Fibroblast of mammary gland (primary cell): ENCODE measurements at regions not wholly inside any gene's neighbourhood (a gene's known extent, or its start where the extent isn't known, plus 50 kb on each side); places are given as distances from the start of the nearest gene placed in this dataset.

ENCODE experiments used
- DNase-seq: peaks from one replicate; pipeline ENCODE4 v3.0.0-alpha.2; 2010; ENCODE audit warnings: low read depth
- H3K4me3 ChIP-seq: 2 replicates; pipeline ENCODE4 v1.5.1; 2011; ENCODE audit warnings: low read depth, mild to moderate bottlenecking, low read length, moderate library complexity; ENCODE audit not compliant: control insufficient read depth
- CTCF ChIP-seq: conservative IDR thresholded peaks from 2 replicates; pipeline ENCODE4 v1.5.1; 2011; ENCODE audit warnings: low read depth, low read length, inconsistent platforms; ENCODE audit not compliant: control insufficient read depth, insufficient read depth

DNA sequence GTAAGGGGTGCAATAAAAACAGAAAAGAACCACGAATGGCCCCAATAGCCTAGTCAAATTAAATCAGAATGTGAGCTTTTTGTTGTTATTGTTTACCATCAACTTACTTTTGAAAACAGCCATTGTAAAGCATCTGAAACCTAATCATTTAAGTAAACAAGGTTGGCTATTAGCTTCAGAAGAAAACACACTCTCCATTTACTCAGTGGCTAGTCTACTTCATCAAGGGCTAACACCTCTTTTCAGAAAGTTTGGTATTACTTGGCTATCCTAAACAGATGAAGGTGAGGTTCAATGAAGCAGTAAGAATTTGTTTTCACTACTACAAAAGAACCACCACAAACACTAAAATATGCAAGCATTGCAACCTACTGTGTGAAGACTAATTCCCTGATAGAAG lies 398.0 kb downstream of the CDH2 start:
- no peak for TF ChIP-seq CTCF
- no peak overlapping the region for H3K4me3 ChIP-seq
- no peak for DNase-seq

- peak; percentile 11 for DNase-seq
- no peak overlapping the region for H3K4me3 ChIP-seq
- TF ChIP-seq CTCF, result peak; percentile 44
These were observed 398.5 kb downstream of the CDH2 start for GRCh38 chr18:27778441-27778840.

GRCh38 chr18:27772081-27772480 lies 404.8 kb downstream of the CDH2 start:
- no peak for TF ChIP-seq CTCF
- H3K4me3 ChIP-seq, result no peak overlapping the region
- no peak for DNase-seq

DNA sequence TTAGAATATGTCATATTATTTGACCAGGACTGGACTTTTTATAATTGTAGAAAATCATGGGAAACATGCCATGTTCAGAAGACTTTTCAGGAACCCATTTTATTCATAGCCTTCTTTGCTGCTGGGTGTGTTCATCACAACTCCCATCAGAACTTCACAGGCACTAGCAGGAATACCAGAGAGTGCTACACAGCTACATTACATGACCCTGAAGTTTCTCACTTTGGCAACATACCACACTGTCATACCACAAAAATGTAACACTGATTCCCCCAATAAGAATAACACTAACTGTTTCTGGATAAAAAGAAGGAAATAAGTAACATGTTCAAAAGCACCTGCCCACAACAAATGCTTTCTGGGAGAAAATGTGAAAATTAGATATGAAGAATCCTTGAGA lies 405.4 kb downstream of the CDH2 start:
- H3K4me3 ChIP-seq, result no peak overlapping the region
- TF ChIP-seq CTCF, result no peak
- no peak for DNase-seq

- no peak for DNase-seq
- H3K4me3 ChIP-seq, result no peak overlapping the region
- TF ChIP-seq CTCF, result no peak
These were observed 407.8 kb downstream of the CDH2 start for GRCh38 chr18:27769152-27769551.

GRCh38 chr18:27763936-27764335 lies 413.0 kb downstream of the CDH2 start:
- no peak for TF ChIP-seq CTCF
- no peak overlapping the region for H3K4me3 ChIP-seq
- DNase-seq, result no peak

GRCh38 chr18:27763341-27763740 lies 413.6 kb downstream of the CDH2 start:
- TF ChIP-seq CTCF, result no peak
- no peak overlapping the region for H3K4me3 ChIP-seq
- no peak for DNase-seq
